ENCODE measurements at regions not wholly inside any gene's neighbourhood (a gene's known extent, or its start where the extent isn't known, plus 50 kb on each side); places are given as distances from the start of the nearest gene placed in this dataset.

- no peak for TF ChIP-seq EZH2 (IDR thresholded peaks at IDR 0.05; ENCODE audit: insufficient read depth, poor library complexity, severe bottlenecking)
- TF ChIP-seq EZH2phosphoT487 (IDR thresholded peaks at IDR 0.05; ENCODE audit: insufficient read depth, low read depth), result no peak
Observed at GRCh38 chr9:99326917-99327189, 104.8 kb downstream of the SEC61B start.
